T-helper 17 cell (primary cell): ENCODE measurements at regions not wholly inside any gene's neighbourhood (a gene's known extent, or its start where the extent isn't known, plus 50 kb on each side); places are given as distances from the start of the nearest gene placed in this dataset.

Source experiments
- ATAC-seq: fragments of 150-1000 bp; cut with Tn5 transposase; 2 replicates; pipeline ENCODE4 v1.10.0; 2021; ENCODE audit warnings: mild to moderate bottlenecking, moderate library complexity
- DNase-seq, 3 donors: peaks; one replicate each; pipeline versions ENCODE4 v3.0.0 to v3.0.0-alpha.2; 2020 to 2021
- H3K9me3 ChIP-seq: one replicate; pipeline ENCODE4 v1.7.0; 2013; ENCODE audit warnings: low read length, mild to moderate bottlenecking; ENCODE audit not compliant: control insufficient read depth, poor library complexity, severe bottlenecking
- H3K27ac Mint-ChIP-seq: one replicate; pipeline ENCODE4 v1.8.0; 2022; ENCODE audit warnings: mild to moderate bottlenecking, moderate library complexity, mixed read lengths
- H3K27me3 Mint-ChIP-seq: one replicate; pipeline ENCODE4 v1.8.0; 2022; ENCODE audit warnings: mixed read lengths
- H3K36me3 Mint-ChIP-seq: one replicate; pipeline ENCODE4 v1.8.0; 2022; ENCODE audit warnings: low read depth, mixed read lengths
- H3K4me1 Mint-ChIP-seq: one replicate; pipeline ENCODE4 v1.8.0; 2022; ENCODE audit warnings: mild to moderate bottlenecking, mixed read lengths
- H3K4me3 Mint-ChIP-seq: one replicate; pipeline ENCODE4 v1.8.0; 2022; ENCODE audit warnings: mild to moderate bottlenecking, moderate library complexity, mixed read lengths

DNA sequence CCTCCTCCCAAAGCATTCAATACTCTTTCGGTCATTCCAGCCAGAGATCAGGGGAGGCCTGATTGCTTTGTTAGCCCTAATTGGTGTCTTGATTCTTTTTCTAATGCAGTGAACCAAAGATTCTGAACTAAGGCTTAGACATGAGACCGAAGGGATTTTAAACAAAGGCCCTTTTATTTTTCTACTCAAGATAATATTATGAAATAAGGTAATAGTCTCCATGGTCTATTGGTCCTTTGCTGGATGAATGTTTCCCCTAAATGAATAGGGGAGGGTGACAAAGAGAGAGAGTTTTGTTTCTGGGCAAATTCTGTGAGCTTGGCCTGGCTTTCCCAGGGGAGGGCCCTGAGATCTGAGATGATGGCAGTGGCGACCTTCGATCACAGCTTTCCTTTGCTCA lies 449.1 kb downstream of the TYW1 start:
- no peaks in the 10 kb centered on the region for H3K9me3 ChIP-seq
- no peaks in the 10 kb centered on the region for H3K36me3 Mint-ChIP-seq
- H3K27me3 Mint-ChIP-seq: no peaks in the 10 kb centered on the region
- ATAC-seq: no peak
- no peak overlapping the region for H3K4me3 Mint-ChIP-seq
- no peak overlapping the region for H3K27ac Mint-ChIP-seq
- H3K4me1 Mint-ChIP-seq: no peaks in the 10 kb centered on the region
- no peak for DNase-seq

GRCh38 chr7:67447297-67447696 lies 450.7 kb downstream of the TYW1 start:
- no peaks in the 10 kb centered on the region for H3K4me1 Mint-ChIP-seq
- DNase-seq: no peak
- no peak for ATAC-seq

GRCh38 chr7:67448271-67448670 lies 451.6 kb downstream of the TYW1 start:
- ATAC-seq: no peak
- H3K4me3 Mint-ChIP-seq: no peak overlapping the region
- H3K27ac Mint-ChIP-seq: no peak overlapping the region
- H3K27me3 Mint-ChIP-seq: no peaks in the 10 kb centered on the region
- no peaks in the 10 kb centered on the region for H3K9me3 ChIP-seq
- H3K4me1 Mint-ChIP-seq: no peaks in the 10 kb centered on the region
- no peak for DNase-seq
- H3K36me3 Mint-ChIP-seq: no peaks in the 10 kb centered on the region

More at GRCh38 chr7:67447297-67447696, 450.7 kb downstream of the TYW1 start:
- Mint-ChIP-seq H3K36me3 (no peaks in the 10 kb centered on the region), H3K27me3 (no peaks in the 10 kb centered on the region), H3K27ac (no peak overlapping the region), H3K4me3 (no peak overlapping the region)
- H3K9me3 ChIP-seq: no peaks in the 10 kb centered on the region

DNA sequence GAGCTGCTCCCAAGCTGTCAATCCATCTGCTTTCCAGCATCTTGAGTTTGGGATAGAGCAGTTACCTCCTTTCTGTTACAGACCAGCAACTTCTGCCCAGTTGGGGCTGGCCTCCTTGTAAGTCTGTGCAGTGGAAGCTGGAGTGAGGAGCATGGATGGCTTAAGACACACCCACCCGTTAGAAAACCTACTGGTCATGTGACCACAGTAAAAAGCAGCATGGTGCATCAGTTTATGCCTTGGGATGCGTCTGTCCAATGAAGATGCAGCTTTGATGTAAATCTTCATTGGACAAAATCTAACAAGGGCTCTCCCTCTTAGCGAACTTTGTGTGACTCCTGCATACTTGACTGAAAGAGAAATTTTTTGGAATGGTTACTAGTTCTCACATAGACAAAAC lies 453.5 kb downstream of the TYW1 start:
- no peaks in the 10 kb centered on the region for H3K4me1 Mint-ChIP-seq
- no peak overlapping the region for H3K4me3 Mint-ChIP-seq
- ATAC-seq: no peak
- H3K27ac Mint-ChIP-seq: no peak overlapping the region
- no peaks in the 10 kb centered on the region for H3K9me3 ChIP-seq
- no peaks in the 10 kb centered on the region for H3K36me3 Mint-ChIP-seq
- DNase-seq: no peak
- no peaks in the 10 kb centered on the region for H3K27me3 Mint-ChIP-seq

GRCh38 chr7:67451306-67451705 lies 454.7 kb downstream of the TYW1 start:
- Mint-ChIP-seq H3K4me3 (no peak overlapping the region), H3K27ac (no peak overlapping the region), H3K27me3 (no peaks in the 10 kb centered on the region), H3K36me3 (no peaks in the 10 kb centered on the region), H3K4me1 (no peaks in the 10 kb centered on the region)
- no peak for DNase-seq
- ATAC-seq: no peak
- no peaks in the 10 kb centered on the region for H3K9me3 ChIP-seq

DNA sequence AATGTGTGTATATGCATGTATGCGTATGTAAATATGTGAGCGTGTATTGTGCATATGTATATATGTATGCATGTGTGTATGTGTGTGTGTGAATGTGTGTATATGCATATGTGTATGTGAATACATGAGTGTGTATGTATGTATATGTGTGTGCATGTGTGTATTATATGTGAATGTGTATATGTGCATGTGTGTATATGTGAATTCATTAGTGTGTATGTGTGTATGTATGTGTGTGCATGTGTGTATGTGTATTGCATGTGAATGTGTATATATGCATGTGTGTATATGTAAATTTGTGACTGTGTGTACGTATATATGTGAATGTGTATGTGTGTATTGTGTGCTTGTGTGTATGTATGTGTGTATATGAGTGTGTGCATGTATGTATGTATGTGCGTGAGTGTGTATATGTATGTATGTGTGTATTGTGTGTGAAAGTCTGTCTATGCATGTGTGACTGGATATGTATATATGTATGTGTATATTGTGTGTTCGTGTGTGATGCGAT lies 455.9 kb downstream of the TYW1 start:
- H3K27ac Mint-ChIP-seq: no peak overlapping the region
- peaks cover under 1% of the 10 kb centered on the region for H3K27me3 Mint-ChIP-seq
- DNase-seq (no peak), ATAC-seq (no peak)
- H3K4me1 Mint-ChIP-seq: no peaks in the 10 kb centered on the region
- H3K9me3 ChIP-seq: no peaks in the 10 kb centered on the region
- no peak overlapping the region for H3K4me3 Mint-ChIP-seq
- H3K36me3 Mint-ChIP-seq: no peaks in the 10 kb centered on the region

DNA sequence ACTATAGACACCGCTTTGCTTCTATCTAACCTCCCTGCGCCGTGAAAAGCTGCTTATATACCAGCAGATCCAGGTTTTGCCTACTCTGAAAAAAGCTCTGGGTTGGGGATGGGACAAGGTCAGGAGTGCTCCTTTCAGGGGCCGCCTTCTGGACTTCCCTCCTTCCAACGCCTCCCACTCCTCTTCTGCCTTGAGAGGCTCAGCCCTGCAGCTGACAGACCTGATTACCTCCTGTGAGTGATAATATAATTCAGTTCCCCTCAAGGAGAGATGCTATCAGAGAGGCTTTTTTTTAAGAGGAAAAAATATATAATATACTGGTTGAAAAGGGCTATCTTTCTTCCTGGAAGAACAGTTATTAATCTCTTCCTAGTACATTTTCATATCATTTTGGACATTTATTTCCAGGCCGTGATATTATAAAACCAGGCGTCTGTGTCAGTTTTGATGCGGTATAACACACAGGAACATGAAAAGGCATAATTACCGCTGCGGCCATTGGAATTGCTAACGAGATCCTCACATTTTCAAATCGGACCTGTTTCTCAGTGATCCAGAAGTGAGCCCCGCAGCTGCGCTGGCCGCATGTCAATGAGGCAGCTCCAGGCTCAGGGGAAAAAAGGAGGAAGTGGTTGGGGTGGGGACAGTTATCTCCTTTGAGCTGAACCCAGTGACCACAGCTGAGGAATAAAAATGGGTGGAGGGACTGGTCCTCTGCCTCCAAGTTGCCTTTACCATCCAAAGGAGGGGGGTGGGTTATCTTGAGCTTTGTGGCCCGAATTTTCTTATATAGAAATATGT lies 457.1 kb downstream of the TYW1 start:
- Mint-ChIP-seq H3K4me3 (no peak overlapping the region), H3K27ac (no peak overlapping the region), H3K4me1 (peaks cover 3% of the 10 kb centered on the region), H3K27me3 (peaks cover 12% of the 10 kb centered on the region), H3K36me3 (no peaks in the 10 kb centered on the region)
- no peaks in the 10 kb centered on the region for H3K9me3 ChIP-seq
- ATAC-seq (no peak), DNase-seq (no peak)

GRCh38 chr7:67455508-67455907 lies 458.9 kb downstream of the TYW1 start:
- Mint-ChIP-seq H3K4me1 (peaks cover 3% of the 10 kb centered on the region), H3K4me3 (no peak overlapping the region), H3K36me3 (no peaks in the 10 kb centered on the region), H3K27me3 (peaks cover 14% of the 10 kb centered on the region), H3K27ac (no peak overlapping the region)
- no peaks in the 10 kb centered on the region for H3K9me3 ChIP-seq
- DNase-seq (no peak), ATAC-seq (no peak)

DNA sequence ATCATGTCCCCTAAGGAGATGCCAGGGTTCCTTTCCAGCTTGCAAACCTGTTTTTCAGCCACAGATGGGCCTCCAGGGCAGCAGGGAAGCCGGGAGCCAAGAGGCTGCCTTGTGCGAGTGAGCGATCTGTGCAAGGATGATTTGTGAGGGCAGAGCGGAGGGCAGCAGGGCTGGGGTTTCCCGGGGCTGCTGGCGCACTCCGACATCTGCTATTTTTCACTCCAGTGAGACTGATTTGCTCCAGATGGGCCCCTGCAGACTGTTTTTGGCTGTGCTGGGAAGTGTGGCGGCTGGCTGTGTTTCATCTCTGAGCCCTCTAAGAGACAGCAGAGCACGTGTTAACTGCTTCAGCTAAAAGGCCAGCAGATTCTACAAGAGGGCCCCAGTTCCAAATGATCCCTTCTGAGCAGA lies 466.2 kb downstream of the TYW1 start:
- H3K4me3 Mint-ChIP-seq: no peak overlapping the region
- no peaks in the 10 kb centered on the region for H3K36me3 Mint-ChIP-seq
- ATAC-seq (no peak), DNase-seq (no peak)
- peaks cover 11% of the 10 kb centered on the region for H3K27me3 Mint-ChIP-seq
- H3K4me1 Mint-ChIP-seq: peaks cover 3% of the 10 kb centered on the region
- H3K27ac Mint-ChIP-seq: no peak overlapping the region
- H3K9me3 ChIP-seq: peaks cover 2% of the 10 kb centered on the region

DNA sequence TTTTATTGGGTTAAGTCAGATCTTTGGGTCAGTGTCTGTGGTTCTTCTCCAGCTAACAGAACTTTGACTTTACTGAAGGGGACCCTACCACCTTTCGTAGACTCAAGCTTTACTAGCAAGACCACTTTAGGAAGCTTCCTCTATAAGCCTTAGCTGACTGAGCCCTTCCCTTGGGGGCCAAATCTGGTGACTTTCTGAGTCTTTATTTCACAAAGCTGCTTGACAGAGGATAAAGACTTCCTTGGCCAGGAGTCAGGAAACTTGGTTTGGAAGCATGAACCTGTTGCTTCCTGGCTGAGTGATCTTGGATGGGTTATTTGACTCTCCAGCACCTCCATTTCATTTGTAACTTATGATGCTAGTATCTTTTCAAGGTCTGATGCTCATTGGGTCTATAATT lies 466.7 kb downstream of the TYW1 start:
- ATAC-seq: no peak
- Mint-ChIP-seq H3K36me3 (no peaks in the 10 kb centered on the region), H3K4me1 (peaks cover 3% of the 10 kb centered on the region), H3K4me3 (no peak overlapping the region), H3K27me3 (peaks cover 6% of the 10 kb centered on the region), H3K27ac (no peak overlapping the region)
- no peak for DNase-seq
- H3K9me3 ChIP-seq: peaks cover 2% of the 10 kb centered on the region

GRCh38 chr7:67463983-67464382 lies 467.4 kb downstream of the TYW1 start:
- Mint-ChIP-seq H3K4me1 (no peaks in the 10 kb centered on the region), H3K4me3 (no peak overlapping the region), H3K27ac (no peak overlapping the region), H3K36me3 (no peaks in the 10 kb centered on the region), H3K27me3 (no peaks in the 10 kb centered on the region)
- H3K9me3 ChIP-seq: peaks cover 2% of the 10 kb centered on the region
- DNase-seq: no peak
- no peak for ATAC-seq

DNA sequence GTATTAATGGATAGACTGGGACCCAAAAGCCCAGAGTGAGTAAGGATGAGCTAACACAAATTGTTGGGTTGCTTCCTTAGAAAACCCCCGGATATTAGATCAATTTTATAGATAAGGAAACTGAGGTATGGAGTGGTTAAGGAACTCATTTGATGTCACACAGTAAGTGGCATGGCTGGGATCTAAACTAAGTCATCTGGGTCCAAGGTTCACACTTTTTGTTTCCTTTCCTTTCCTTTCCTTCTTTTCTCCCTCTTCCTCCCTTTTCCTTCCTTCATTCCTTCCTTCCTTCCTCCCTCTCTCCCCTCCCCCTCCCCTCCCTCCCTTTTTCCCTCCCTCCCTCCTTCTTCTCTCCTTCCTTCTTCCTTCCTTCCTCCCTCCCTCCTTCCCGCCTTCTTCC lies 469.5 kb downstream of the TYW1 start:
- Mint-ChIP-seq H3K4me3 (no peak overlapping the region), H3K4me1 (no peaks in the 10 kb centered on the region), H3K27me3 (no peaks in the 10 kb centered on the region), H3K27ac (no peak overlapping the region), H3K36me3 (no peaks in the 10 kb centered on the region)
- ATAC-seq (no peak), DNase-seq (no peak)
- H3K9me3 ChIP-seq: peaks cover 2% of the 10 kb centered on the region

GRCh38 chr7:67470256-67470751 lies 473.7 kb downstream of the TYW1 start:
- Mint-ChIP-seq H3K27me3 (no peaks in the 10 kb centered on the region), H3K4me1 (no peaks in the 10 kb centered on the region), H3K27ac (no peak overlapping the region), H3K36me3 (no peaks in the 10 kb centered on the region), H3K4me3 (no peak overlapping the region)
- H3K9me3 ChIP-seq: no peaks in the 10 kb centered on the region
- no peak for ATAC-seq
- no peak for DNase-seq

GRCh38 chr7:67475293-67475692 lies 478.7 kb downstream of the TYW1 start:
- H3K27ac Mint-ChIP-seq: no peak overlapping the region
- no peak for ATAC-seq
- no peaks in the 10 kb centered on the region for H3K36me3 Mint-ChIP-seq

More at GRCh38 chr7:67475293-67475692, 478.7 kb downstream of the TYW1 start:
- Mint-ChIP-seq H3K27me3 (no peaks in the 10 kb centered on the region), H3K4me1 (no peaks in the 10 kb centered on the region), H3K4me3 (no peak overlapping the region)
- H3K9me3 ChIP-seq: no peaks in the 10 kb centered on the region
- DNase-seq: no peak
